ENCODE measurements at regions not wholly inside any gene's neighbourhood (a gene's known extent, or its start where the extent isn't known, plus 50 kb on each side); places are given as distances from the start of the nearest gene placed in this dataset.
"Not testable (repeated sequence)": the region's sequence is repeated elsewhere in the genome, so short reads cannot be mapped to it uniquely, and the experiment has no call there.

- DNase-seq (ENCODE audit: low spot score): no peak
These were observed 131.9 kb upstream of the SFSWAP start for GRCh38 chr12:131578828-131579470.

DNA sequence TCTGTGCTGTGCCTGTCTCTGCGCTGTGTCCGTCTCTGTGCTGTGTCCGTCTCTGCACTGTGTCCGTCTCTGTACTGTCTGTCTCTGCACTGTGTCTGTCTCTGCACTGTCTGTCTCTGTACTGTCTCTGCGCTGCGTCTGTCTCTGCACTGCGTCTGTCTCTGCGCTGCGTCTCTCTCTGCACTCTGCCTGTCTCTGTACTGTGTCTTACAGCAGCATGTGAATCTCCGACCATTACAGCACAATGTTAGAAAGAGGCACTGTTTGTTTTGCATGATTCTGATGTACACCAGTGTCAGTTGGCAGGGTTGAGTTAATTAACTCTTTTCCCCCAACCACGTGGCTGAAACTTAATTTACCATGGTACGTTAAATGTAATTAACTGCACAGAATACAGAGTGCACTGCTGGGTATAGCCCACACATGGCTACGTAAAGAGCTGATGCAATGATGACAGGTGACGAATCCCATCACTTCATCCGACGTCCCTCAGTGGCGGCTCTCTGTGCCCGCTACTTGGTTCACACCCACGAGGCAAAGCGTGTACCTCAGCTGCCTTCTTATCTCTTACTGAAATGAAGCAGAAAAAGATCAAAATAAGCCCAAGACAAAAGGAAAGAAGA lies 127.7 kb upstream of the SFSWAP start:
- no peak for DNase-seq (ENCODE audit: low spot score)

GRCh38 chr12:131586269-131586668 lies 124.6 kb upstream of the SFSWAP start:
- no peak for DNase-seq (ENCODE audit: low spot score)

DNA sequence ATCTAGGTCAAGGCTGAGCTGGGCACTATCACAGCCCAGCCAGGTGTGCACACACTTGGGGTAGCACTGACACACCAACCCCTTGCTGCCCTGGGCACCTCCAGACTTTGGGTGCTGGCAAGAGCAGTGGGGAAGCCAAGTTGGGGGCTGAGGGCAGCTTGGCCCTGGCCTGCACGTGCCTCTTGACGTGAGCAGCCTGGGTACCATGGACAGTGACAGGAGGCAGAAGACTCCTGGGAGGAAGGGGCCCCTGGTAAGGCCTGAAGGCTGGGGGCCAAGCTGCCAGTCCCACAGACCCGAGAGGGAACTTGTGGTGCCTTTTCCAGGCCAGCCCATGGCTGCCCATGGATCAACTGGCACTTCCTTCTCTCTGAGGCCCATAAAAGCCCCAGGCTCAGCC lies 124.1 kb upstream of the SFSWAP start:
- DNase-seq (ENCODE audit: low spot score): no peak

GRCh38 chr12:131587565-131587964 lies 123.3 kb upstream of the SFSWAP start:
- DNase-seq (ENCODE audit: low spot score): no peak

GRCh38 chr12:131589221-131589897 lies 121.5 kb upstream of the SFSWAP start:
- DNase-seq (ENCODE audit: low spot score): no peak

DNA sequence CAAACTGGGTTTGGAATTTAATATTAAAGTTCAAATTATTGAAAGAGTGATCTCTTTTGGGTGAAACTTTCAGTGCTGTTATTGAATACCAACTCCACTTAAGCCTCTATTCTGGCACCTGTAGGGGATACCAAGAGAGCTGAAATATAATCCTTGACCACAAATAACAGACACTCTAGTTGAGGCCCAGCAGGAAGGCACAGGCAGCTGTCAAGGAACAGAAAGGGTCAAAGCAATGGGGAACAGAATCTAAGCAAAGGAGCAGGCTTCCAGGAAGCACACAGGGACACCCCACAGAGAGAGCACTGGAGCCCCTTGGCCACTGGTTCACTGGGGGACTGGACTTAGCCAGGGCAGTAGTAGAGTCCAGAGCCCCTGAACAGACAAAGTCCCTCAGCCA lies 120.9 kb upstream of the SFSWAP start:
- no peak for DNase-seq (ENCODE audit: low spot score)

GRCh38 chr12:131591136-131591535 lies 119.8 kb upstream of the SFSWAP start:
- DNase-seq (ENCODE audit: low spot score): no peak

- no peak for DNase-seq (ENCODE audit: low spot score)
These were observed 118.9 kb upstream of the SFSWAP start for GRCh38 chr12:131591714-131592709.

DNA sequence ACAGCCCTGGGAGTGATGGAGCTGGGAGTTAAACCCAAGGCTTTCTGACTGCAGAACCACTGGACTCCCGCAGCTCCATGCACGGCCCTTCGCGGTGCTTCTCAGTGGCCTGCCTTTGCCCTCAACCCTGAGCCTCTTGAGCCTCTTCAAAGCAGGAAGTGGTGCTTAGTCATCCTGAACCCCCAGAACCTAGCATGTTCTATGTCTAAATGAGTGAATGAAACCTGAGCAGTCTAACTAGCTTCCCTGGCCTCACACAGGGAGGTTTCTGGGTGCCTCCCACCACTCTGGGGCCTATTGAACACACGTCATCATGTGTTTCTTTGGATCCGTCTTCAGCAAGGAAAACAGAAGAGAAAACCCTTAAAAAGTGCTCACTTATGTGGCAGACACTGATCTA lies 117.9 kb upstream of the SFSWAP start:
- no peak for DNase-seq (ENCODE audit: low spot score)

- no peak for DNase-seq (ENCODE audit: low spot score)
These were observed 117.5 kb upstream of the SFSWAP start for GRCh38 chr12:131593406-131593805.

DNA sequence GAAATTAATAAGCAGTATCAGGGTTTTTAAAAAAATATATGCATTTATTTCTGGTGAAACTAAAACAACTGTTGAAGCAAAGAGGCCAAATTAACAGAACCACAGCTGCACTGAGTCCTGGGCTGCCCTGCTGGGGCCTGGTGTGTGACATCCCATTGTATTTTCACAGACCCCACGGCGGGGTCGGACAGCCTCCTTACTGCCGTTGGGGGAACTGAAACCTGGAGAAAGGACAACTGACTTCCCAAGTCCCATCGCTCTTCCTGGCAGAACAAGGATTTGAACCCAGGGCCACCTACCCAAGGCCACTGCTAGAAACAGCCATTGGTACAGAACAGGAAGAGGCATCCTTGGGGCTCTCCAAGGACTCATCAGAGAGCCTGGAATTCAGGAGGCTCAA lies 114.8 kb upstream of the SFSWAP start:
- no peak for DNase-seq (ENCODE audit: low spot score)

DNA sequence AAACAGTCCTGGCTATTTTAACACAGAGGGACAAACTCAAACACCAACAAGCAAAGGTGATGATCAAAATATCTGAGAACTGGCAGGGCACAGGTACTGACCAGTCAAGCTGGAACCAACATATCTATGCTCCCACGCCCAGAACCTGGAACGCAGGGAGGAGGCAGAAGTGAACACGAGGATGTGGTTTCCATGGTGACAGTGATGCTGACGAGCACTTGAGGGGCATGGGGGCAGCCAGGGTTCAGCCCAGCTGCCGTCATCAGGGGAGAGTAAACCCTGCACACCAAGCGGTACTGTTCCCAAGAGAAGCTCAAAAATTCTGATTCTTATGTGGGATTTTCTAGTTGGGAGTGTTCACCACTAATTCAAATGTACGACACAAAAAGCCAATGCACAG lies 113.6 kb upstream of the SFSWAP start:
- no peak for DNase-seq (ENCODE audit: low spot score)

GRCh38 chr12:131598717-131599116 lies 112.2 kb upstream of the SFSWAP start:
- DNase-seq (ENCODE audit: low spot score): no peak

DNA sequence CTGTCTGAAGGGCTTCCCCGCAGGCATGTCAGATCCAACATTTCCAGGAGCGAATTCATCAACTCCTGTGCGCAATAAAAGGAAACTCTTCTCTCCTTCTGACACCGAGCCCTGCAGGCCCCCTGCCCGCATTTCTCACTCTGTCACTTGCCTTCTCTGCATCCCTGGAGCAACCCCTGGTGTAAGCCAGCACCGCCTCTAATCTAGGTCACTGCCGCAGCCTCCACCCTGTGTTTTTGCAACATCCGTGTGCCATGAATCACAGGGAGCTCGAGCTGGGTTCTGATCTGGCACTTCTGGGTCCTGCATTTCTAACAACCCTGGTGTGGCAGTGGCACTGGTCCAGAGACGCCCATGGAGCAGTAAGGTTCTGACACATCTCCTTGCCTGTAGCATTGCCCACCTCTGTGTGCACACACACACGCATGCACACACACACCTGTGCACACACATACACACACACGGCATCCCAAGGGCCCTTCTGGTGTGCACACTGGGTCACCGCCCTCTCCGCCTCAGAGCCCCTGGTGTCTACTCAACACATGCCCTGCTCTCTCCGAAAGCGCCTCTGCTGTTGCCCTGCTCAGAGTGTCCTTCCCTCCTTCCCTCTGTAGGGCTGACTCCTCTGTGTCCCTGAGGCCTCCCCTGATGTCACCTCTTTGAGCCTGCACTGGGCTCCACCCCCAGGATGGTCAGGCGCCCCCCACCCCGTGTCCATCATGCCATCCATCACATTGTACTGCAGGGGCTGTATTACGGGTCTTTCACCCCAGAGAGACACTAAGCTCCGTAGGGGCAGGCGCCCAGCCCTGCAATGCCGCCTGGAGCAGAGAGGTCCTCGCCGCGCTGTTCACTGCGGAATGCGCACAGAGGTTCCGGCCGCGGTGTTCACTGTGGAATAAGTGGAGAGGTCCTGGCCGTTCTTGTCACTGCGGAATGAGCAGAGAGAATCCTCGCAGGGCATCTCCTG lies 111.4 kb upstream of the SFSWAP start:
- DNase-seq (ENCODE audit: low spot score): no peak

DNA sequence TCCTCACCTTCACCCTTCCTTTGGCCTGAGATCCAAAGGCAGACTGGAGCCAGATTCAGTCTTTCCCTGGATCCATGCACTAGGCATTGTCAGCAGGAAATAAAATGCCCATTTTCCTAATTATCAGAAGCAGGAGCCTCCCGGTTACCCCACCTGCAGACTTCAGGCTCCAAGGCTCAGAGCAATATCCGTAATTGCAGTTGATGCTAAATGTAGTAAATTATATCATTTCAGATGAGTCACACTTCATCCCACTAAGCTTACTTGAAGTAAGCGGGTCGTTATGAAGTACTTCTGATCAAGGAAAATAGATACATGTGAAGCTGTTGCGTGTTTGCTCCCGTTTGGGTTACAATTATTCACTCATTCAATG lies 110.7 kb upstream of the SFSWAP start:
- no peak for DNase-seq (ENCODE audit: low spot score)

DNA sequence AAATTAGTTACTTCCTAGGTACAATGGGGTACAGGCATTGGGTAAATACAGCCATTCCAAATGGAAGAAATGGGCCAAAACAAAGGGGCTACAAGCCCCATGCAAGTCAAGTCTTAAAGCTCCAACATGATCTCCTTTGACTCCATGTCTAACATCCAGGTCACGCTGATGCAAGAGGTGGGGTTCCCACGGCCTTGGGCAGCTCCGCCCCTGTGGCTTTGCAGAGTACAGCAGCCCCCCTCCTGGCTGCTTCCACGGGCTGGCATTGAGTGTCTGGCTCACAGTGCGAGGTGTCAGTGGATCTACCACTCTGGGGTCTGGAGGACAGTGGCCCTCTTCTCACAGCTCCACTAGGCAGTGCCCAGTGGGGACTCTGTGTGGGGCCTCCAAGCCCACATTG lies 109.4 kb upstream of the SFSWAP start:
- DNase-seq (ENCODE audit: low spot score): not testable (repeated sequence)

DNA sequence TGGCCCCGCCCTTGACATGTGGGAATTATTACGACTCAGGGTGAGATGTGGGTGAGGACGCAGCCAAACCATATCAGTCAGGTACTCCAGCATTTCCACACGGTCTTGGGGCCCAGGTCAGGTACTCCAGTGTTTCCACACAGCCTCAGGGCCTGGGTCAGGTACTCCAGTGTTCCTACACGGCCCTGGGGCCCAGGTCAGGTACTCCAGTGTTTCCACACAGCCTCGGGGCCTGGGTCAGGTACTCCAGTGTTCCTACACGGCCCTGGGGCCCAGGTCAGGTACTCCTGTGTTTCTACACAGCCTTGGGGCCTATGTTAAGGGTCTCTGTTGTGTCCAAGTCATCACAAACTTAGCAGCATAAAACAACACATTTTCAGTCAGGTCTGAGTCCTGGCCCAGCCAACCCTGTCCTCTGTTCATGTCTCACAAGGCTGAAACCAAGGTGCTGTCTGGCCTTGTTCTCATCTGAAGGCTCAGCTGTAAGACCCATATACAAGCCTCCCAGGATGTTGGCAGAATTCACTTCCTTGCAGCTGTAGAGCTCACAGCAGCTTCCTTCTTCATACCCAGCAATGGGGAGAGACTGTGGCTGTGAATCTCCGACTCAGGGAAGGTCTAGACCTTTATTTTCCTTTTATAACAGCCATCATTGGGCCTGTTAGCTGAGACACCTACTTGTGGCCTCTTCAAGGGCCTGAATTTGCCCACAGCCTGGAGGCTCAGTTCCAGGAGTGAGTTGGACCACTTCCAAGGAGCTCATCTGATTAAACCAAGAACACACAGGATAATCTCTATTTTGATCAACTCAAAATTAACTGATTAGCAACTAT lies 107.6 kb upstream of the SFSWAP start:
- DNase-seq (ENCODE audit: low spot score): no peak

- no peak for DNase-seq (ENCODE audit: low spot score)
These were observed 106.7 kb upstream of the SFSWAP start for GRCh38 chr12:131603939-131604795.

Data from COLO829 (cell line).